PC-9 (cell line): ENCODE measurements at regions not wholly inside any gene's neighbourhood (a gene's known extent, or its start where the extent isn't known, plus 50 kb on each side); places are given as distances from the start of the nearest gene placed in this dataset.

Experiments used
- CTCF ChIP-seq: fragments of 200-600 bp; sonication (generic); conservative IDR thresholded peaks from 2 replicates; pipeline ENCODE4 v1.6.1; 2017; ENCODE audit warnings: mixed run types, antibody characterized with exemption, mild to moderate bottlenecking, moderate library complexity
- EZH2 ChIP-seq: fragments of 200-600 bp; sonication (generic); IDR thresholded peaks from 2 replicates; pipeline ENCODE4 v1.8.0; 2017; ENCODE audit warnings: antibody characterized with exemption, low read depth

DNA sequence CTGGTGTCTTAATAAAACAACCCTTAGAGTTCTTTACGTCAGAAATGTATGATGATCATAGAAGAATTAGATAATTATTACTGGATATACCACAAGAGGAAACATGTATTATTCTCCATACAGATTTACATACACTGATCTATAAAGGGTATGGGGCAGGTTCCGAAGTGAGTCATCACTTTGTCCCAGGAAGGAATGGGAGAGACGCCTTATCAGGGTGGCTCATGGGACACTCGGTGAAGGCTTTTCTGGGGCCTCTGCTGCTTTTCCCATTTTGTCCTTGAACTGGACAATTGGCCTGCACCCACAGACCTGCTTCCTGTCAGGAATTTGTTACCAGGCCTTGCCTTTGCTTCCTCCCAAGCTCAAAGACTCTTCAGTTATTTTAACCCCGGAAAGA, 233.8 kb upstream of the RUNX1 start:
- TF ChIP-seq CTCF (no peak), EZH2 (no peak)
